ENCODE measurements at regions not wholly inside any gene's neighbourhood (a gene's known extent, or its start where the extent isn't known, plus 50 kb on each side); places are given as distances from the start of the nearest gene placed in this dataset.

GRCh38 chr3:193943200-193943599, 192.7 kb upstream of the HES1 start:
- H3K9ac ChIP-seq (ENCODE audit: low read depth, low read length) = no peak overlapping the region
- no peaks in the 10 kb centered on the region for H3K36me3 ChIP-seq (ENCODE audit: insufficient read depth, low read length)
- H3K4me1 ChIP-seq (ENCODE audit: insufficient read depth, low read length) = peaks cover 37% of the 10 kb centered on the region
- H3K9me3 ChIP-seq (ENCODE audit: control insufficient read depth, insufficient read depth, low read length) = no peaks in the 10 kb centered on the region

GRCh38 chr3:193943851-193944517, 192.0 kb upstream of the HES1 start:
- Histone ChIP-seq H3K4me1 (ENCODE audit: insufficient read depth, low read length) (peaks cover 35% of the 10 kb centered on the region), H3K36me3 (ENCODE audit: insufficient read depth, low read length) (no peaks in the 10 kb centered on the region), H3K9ac (ENCODE audit: low read depth, low read length) (no peak overlapping the region; the same call in 1 of the 2 replicates), H3K9me3 (ENCODE audit: control insufficient read depth, insufficient read depth, low read length) (no peaks in the 10 kb centered on the region)

DNA sequence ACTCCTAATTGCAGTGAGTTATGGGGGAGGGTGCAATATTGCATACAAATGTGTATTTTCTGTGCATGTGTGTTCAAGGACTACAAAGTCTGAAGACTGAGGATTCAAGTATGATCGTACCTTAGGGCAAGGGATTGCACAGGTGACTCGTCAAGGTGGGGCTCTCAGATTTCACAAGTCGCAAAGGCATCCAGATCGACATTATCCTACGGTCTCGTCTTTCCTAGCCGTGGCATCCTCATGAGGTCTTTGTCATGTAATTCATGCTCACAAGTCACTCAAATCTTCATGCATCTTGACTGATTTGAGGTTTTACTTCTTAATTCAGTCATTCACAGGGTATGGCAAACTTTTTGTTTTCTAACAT, 191.4 kb upstream of the HES1 start:
- H3K36me3 ChIP-seq (ENCODE audit: insufficient read depth, low read length) = no peaks in the 10 kb centered on the region
- no peak overlapping the region; the same call in 1 of the 2 replicates for H3K9ac ChIP-seq (ENCODE audit: low read depth, low read length)
- H3K9me3 ChIP-seq (ENCODE audit: control insufficient read depth, insufficient read depth, low read length) = no peaks in the 10 kb centered on the region
- peaks cover 32% of the 10 kb centered on the region for H3K4me1 ChIP-seq (ENCODE audit: insufficient read depth, low read length)

GRCh38 chr3:193945143-193945542, 190.8 kb upstream of the HES1 start:
- no peaks in the 10 kb centered on the region for H3K36me3 ChIP-seq (ENCODE audit: insufficient read depth, low read length)

GRCh38 chr3:193946945-193947344, 189.0 kb upstream of the HES1 start:
- Histone ChIP-seq H3K4me1 (ENCODE audit: insufficient read depth, low read length) (peaks cover 32% of the 10 kb centered on the region), H3K9ac (ENCODE audit: low read depth, low read length) (no peak overlapping the region), H3K9me3 (ENCODE audit: control insufficient read depth, insufficient read depth, low read length) (no peaks in the 10 kb centered on the region), H3K36me3 (ENCODE audit: insufficient read depth, low read length) (no peaks in the 10 kb centered on the region)

More at GRCh38 chr3:193945143-193945542, 190.8 kb upstream of the HES1 start:
- H3K9ac ChIP-seq (ENCODE audit: low read depth, low read length) = no peak overlapping the region
- H3K9me3 ChIP-seq (ENCODE audit: control insufficient read depth, insufficient read depth, low read length) = no peaks in the 10 kb centered on the region
- H3K4me1 ChIP-seq (ENCODE audit: insufficient read depth, low read length) = peaks cover 32% of the 10 kb centered on the region

DNA sequence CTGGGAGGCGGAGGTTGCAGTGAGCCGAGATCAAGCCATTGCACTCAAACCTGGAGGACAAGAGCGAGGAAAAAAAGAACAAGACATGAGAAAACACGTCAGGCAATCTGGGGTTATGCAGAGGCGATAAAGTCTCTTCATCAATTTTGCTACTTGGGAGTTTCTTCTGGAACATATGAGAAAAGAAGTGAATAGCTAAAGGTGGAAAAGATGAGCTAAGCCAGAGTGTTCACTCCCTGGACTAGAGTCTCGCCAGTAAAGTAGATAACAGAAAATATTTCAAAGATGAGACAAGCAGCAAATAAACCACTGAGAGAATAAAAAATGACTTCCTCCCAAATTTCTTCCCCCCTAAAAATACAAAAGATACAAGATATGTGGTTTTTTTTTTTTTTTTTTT, 188.4 kb upstream of the HES1 start:
- Histone ChIP-seq H3K36me3 (ENCODE audit: insufficient read depth, low read length) (no peaks in the 10 kb centered on the region), H3K9ac (ENCODE audit: low read depth, low read length) (no peak overlapping the region), H3K4me1 (ENCODE audit: insufficient read depth, low read length) (peaks cover 31% of the 10 kb centered on the region), H3K9me3 (ENCODE audit: control insufficient read depth, insufficient read depth, low read length) (no peaks in the 10 kb centered on the region)

GRCh38 chr3:193948459-193948858, 187.5 kb upstream of the HES1 start:
- Histone ChIP-seq H3K4me1 (ENCODE audit: insufficient read depth, low read length) (peaks cover 22% of the 10 kb centered on the region), H3K9ac (ENCODE audit: low read depth, low read length) (no peak overlapping the region), H3K9me3 (ENCODE audit: control insufficient read depth, insufficient read depth, low read length) (peaks cover 5% of the 10 kb centered on the region), H3K36me3 (ENCODE audit: insufficient read depth, low read length) (no peaks in the 10 kb centered on the region)

- no peaks in the 10 kb centered on the region for H3K36me3 ChIP-seq (ENCODE audit: insufficient read depth, low read length)
- peaks cover 3% of the 10 kb centered on the region for H3K4me1 ChIP-seq (ENCODE audit: insufficient read depth, low read length)
- no peak overlapping the region for H3K9ac ChIP-seq (ENCODE audit: low read depth, low read length)
- peaks cover 5% of the 10 kb centered on the region for H3K9me3 ChIP-seq (ENCODE audit: control insufficient read depth, insufficient read depth, low read length)
Observed at GRCh38 chr3:193951859-193952258, 184.1 kb upstream of the HES1 start.

DNA sequence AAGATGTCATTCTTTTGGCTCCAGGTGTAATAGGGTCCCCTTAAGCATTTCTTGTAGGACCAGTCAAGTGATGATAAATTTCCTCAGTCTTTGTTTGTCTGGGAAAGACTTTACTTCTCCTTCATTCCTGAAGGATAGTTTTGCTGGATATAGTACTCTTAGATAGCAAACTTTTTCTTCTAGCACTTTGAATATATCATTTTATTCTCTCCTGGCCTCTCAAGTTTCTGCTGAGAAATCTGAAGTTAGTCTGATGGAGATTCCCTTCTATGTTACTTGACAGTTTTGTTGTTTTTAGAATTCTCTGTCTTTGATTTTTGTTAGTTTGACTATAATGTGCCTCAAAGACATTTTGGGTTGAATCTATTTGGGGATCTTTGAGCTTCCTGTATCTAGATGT, 181.2 kb upstream of the HES1 start:
- H3K36me3 ChIP-seq (ENCODE audit: insufficient read depth, low read length) = no peaks in the 10 kb centered on the region
- no peaks in the 10 kb centered on the region for H3K4me1 ChIP-seq (ENCODE audit: insufficient read depth, low read length)
- H3K9ac ChIP-seq (ENCODE audit: low read depth, low read length) = no peak overlapping the region
- H3K9me3 ChIP-seq (ENCODE audit: control insufficient read depth, insufficient read depth, low read length) = peaks cover 5% of the 10 kb centered on the region

DNA sequence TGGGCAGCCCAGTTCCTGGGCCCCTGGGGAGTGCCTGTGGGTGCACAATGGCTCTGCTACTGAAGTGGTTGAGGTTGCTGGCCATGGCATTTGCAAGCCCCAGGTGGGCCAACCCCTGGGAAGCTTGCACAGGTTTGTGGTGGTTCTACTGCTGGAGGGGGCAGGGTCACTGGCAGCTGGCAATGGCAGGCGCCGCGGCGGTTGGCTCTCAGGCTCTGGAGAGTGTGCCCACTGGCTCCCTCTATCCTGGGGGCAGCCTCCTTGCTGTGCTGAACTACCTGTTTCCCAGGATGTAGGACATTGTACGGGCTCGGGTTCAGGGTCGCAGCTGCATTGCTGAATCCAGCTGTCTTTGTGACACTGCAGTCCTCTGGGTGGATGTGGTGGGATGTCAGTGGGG, 180.2 kb upstream of the HES1 start:
- H3K4me1 ChIP-seq (ENCODE audit: insufficient read depth, low read length) = no peaks in the 10 kb centered on the region
- no peaks in the 10 kb centered on the region for H3K36me3 ChIP-seq (ENCODE audit: insufficient read depth, low read length)
- peaks cover 5% of the 10 kb centered on the region for H3K9me3 ChIP-seq (ENCODE audit: control insufficient read depth, insufficient read depth, low read length)
- H3K9ac ChIP-seq (ENCODE audit: low read depth, low read length) = no peak overlapping the region

DNA sequence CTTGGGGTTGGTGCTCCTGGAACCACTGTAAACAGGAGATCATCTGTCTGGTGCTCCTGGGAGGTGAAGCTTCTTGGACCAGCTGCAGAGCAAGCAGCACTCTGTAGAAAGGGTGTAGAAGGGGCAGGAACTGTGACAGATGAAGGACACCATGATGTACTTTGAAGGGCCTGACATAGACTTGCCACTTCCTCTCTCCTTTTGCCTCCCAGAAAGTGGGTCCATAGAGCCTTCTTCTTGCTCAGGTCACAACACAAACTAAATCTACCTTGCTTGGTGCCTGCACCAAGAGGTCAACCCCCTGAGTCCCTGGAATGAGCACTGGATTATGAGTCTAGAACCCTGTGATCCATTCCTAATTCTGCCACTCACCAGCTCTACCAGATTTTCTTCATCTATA, 176.1 kb upstream of the HES1 start:
- Histone ChIP-seq H3K4me1 (ENCODE audit: insufficient read depth, low read length) (no peaks in the 10 kb centered on the region), H3K9ac (ENCODE audit: low read depth, low read length) (no peak overlapping the region), H3K9me3 (ENCODE audit: control insufficient read depth, insufficient read depth, low read length) (no peaks in the 10 kb centered on the region; the same call in 1 of the 2 replicates), H3K36me3 (ENCODE audit: insufficient read depth, low read length) (no peaks in the 10 kb centered on the region)

- no peaks in the 10 kb centered on the region for H3K9me3 ChIP-seq (ENCODE audit: control insufficient read depth, insufficient read depth, low read length)
- H3K9ac ChIP-seq (ENCODE audit: low read depth, low read length) = no peak overlapping the region
- no peaks in the 10 kb centered on the region for H3K36me3 ChIP-seq (ENCODE audit: insufficient read depth, low read length)
- H3K4me1 ChIP-seq (ENCODE audit: insufficient read depth, low read length) = no peaks in the 10 kb centered on the region
Observed at GRCh38 chr3:193960487-193961274, 175.3 kb upstream of the HES1 start.

- H3K36me3 ChIP-seq (ENCODE audit: insufficient read depth, low read length) = no peaks in the 10 kb centered on the region
- no peaks in the 10 kb centered on the region for H3K4me1 ChIP-seq (ENCODE audit: insufficient read depth, low read length)
- H3K9ac ChIP-seq (ENCODE audit: low read depth, low read length) = no peak overlapping the region
- H3K9me3 ChIP-seq (ENCODE audit: control insufficient read depth, insufficient read depth, low read length) = no peaks in the 10 kb centered on the region
Observed at GRCh38 chr3:193962986-193963685, 172.8 kb upstream of the HES1 start.

GRCh38 chr3:193963808-193964516, 172.0 kb upstream of the HES1 start:
- no peaks in the 10 kb centered on the region for H3K4me1 ChIP-seq (ENCODE audit: insufficient read depth, low read length)

More at GRCh38 chr3:193963808-193964516, 172.0 kb upstream of the HES1 start:
- H3K9me3 ChIP-seq (ENCODE audit: control insufficient read depth, insufficient read depth, low read length) = no peaks in the 10 kb centered on the region
- H3K36me3 ChIP-seq (ENCODE audit: insufficient read depth, low read length) = no peaks in the 10 kb centered on the region
- H3K9ac ChIP-seq (ENCODE audit: low read depth, low read length) = no peak overlapping the region
